GM21786 (cell line): ENCODE measurements at regions not wholly inside any gene's neighbourhood (a gene's known extent, or its start where the extent isn't known, plus 50 kb on each side); places are given as distances from the start of the nearest gene placed in this dataset.
A peak's percentile ranks its signal among the peaks of the same experiment; 100 is the strongest.

Experiments
- ATAC-seq: cut with Tn5 transposase; IDR thresholded peaks from one replicate; pipeline ENCODE4 v1.9.1; 2021; ENCODE audit not compliant: unreplicated experiment

GRCh38 chr6:99219788-99220187 is 129.7 kb downstream of the FAXC start:
- peak; percentile 92 for ATAC-seq

DNA sequence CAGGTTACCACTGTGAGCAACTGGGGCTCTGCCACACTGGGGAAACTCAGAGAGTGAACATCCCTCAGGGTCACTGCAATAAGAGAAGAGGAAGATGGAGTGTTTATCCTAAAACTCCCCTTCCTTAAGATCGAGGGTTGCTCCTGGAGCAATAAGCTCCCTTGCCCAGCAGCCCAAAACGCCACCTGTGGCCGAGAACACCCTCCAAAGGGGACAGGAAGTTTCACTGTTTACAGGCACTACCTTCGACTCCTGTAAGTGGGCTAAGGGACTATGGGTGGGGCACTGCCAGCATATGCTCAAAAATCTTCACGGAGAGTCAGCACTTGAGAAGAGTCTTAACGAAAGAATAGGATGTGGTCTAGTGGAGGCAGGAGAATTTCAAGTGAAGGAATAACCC is 132.5 kb downstream of the FAXC start:
- ATAC-seq = no peak

DNA sequence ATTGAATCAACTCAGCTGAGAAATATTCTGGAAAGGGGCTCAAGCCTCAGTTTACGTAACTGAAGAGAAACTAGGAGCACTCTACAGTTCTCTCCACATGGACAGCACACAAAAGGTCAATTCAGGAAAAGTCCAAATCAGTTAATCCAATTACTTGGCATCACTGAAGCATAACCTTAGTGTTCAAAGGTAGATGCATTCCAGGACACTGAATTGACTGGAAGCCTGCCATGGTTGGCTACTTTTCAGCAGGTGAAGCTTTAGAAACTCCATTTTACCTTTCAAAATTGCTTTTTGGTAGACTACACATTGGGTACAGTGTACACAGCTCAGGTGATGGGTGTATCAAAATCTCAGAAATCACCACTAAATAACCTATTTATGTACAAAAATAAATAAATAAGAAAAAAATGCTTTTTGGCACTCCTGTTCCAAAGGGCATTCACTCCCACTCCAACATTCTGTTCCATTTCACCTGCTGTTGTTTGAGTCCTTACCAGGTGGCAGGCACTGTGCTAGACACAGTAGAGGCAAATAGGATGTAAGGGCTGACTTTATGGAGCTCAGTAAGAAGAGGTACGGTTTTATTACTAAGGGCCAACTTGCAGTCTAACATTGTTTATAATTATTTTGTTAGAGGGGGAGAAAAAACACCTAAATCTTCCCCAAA is 153.4 kb downstream of the FAXC start:
- no peak for ATAC-seq

- ATAC-seq = no peak
Measured at GRCh38 chr6:99192561-99192960, 156.9 kb downstream of the FAXC start.

DNA sequence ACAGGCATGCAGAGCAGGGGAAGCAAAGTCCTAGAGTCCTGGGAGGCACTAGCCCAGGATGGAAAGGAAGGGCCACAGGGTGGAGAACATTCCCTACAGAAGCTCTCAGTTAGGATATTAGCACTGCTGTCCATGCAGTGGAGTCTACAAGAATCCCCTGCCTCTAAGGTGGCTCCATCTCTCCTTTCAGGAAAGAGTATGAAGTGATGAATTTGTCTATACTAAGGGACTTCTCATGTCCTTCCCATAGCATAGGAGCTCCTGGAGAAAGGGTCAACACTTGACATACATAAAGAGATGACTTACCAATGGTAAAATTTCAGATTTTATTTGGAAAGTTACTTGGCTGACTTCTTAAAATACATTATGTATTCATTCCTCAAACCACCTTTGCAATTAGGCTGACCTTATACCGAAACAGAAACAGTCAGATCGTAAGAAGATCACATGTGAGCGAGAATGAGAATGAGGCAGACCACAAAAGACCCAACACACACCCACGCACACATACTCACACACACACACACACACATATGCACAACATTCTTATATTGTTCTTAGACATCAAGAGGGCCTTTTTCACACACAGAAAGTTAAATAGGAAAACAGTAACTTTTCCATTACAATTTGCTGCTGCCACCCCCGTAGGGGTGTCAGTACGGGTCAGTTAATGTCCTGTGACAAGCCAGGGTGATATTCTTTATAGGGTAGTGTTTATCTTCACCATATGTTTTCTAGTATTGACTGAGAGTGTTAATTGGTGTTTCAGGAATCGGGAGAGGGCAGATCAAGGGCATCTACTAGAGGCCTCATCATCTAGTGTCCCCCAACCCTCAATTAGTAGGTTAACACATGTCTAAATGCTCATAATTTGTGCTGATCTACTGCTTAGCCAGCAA is 159.4 kb downstream of the FAXC start:
- ATAC-seq = peak; percentile 97

GRCh38 chr6:99187429-99187828 is 162.0 kb downstream of the FAXC start:
- ATAC-seq = no peak

- no peak for ATAC-seq
Measured at GRCh38 chr6:99186417-99186816, 163.1 kb downstream of the FAXC start.

DNA sequence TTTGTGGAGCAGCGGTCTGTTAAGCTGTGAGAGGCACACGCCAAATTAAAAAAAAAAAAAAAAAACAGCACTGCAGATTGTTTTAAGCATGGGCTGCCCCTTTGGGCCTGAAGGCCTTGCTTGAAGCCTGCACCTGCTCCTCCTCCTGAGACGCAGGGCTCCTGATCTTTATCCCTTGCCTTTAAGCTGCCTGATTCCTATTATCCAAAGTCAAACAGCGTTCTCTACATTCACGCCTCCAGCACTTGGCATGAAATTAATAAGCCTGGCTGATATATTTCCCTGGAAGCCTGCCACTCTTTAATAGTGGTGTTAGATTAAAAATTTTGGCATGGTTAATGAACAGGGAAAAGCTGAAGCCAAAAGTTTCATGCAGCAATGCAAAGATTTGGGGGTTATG is 163.9 kb downstream of the FAXC start:
- ATAC-seq = no peak

- no peak for ATAC-seq
Measured at GRCh38 chr6:99184696-99185095, 164.8 kb downstream of the FAXC start.

GRCh38 chr6:99183066-99183465 is 166.4 kb downstream of the FAXC start:
- no peak for ATAC-seq

DNA sequence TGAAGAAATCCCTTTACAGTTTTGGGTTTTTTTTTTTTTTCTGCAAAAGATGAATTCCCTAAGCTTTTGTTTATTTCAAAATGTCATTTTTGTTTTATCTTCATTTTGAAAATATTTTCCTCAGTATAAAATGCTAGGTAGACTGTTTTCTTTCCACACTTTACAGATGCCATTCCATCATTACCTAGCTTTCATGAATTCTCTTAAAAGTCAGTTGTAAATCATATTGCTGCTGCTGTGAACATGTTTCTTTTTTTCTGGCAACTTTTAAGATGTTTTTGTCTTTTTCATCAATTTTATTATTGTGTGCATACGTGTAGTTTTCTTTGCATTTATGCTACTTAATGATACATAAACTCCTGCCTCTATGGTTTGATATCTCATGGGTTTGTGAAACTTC is 168.3 kb downstream of the FAXC start:
- ATAC-seq = no peak

GRCh38 chr6:99178168-99178567 is 171.3 kb downstream of the FAXC start:
- ATAC-seq = no peak

- no peak for ATAC-seq
Measured at GRCh38 chr6:99177736-99178135, 171.7 kb downstream of the FAXC start.

DNA sequence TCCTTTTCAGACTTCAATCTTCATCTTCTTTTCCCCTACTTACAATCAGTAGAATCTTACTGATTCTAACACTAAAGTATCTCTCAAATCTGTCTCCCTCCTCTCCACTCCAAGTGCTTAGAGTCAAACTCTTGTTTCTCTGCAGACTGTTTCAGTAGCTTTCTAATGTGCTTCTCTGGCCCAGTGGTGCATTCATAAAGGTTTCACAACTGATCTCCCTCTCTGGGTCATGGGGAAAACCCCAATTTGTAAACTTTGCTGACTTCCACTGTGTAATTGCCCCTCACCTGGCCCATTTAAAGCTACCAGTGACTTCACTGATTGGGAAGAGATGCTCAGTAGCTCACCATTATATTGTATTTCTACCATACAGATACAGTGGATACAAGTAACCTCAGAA is 183.6 kb downstream of the FAXC start:
- peak; percentile 68 for ATAC-seq

GRCh38 chr6:99152347-99152643 is 197.2 kb downstream of the FAXC start:
- no peak for ATAC-seq

GRCh38 chr6:99151634-99152346 is 197.7 kb downstream of the FAXC start:
- ATAC-seq = peak; percentile 93

DNA sequence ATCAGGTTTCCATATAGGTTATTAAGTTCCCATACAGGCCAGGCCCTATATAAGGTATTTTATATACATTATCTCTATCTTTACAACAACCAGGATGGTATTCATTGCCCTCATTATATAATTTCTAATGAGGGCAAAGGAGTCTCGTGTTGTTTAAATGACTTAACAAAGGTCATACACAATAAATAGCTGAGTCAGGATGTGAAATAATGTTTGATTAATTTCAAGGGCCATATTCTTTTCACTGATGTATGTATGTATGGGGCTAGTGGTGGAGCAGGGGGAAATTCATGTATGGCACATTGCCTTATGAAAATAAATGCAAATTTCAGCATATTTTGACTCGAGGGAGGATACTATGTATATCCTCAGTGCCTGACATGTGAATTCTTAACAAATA is 200.7 kb downstream of the FAXC start:
- ATAC-seq = no peak

GRCh38 chr6:99148111-99148510 is 200.4 kb upstream of the FBXL4 start:
- no peak for ATAC-seq

GRCh38 chr6:99147206-99147605 is 199.5 kb upstream of the FBXL4 start:
- no peak for ATAC-seq

DNA sequence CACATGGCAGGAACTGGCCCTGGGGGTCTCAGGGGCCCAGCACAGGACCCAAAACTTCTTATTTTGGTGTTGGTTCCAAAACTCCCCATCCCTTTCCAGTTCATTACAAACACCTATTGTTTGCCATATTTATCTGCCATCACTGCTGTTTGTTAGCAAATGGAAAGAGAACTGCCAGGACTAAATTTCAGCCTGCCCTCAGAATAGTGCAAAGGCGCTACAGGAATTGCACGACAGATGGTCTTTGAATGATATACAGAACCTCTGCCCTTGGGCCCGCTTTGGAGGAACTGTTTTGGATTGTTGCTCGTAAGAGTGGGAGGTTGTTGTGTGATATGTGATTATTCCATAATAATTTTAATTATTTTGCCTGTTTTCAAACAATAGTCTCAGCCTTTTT is 199.0 kb upstream of the FBXL4 start:
- no peak for ATAC-seq

DNA sequence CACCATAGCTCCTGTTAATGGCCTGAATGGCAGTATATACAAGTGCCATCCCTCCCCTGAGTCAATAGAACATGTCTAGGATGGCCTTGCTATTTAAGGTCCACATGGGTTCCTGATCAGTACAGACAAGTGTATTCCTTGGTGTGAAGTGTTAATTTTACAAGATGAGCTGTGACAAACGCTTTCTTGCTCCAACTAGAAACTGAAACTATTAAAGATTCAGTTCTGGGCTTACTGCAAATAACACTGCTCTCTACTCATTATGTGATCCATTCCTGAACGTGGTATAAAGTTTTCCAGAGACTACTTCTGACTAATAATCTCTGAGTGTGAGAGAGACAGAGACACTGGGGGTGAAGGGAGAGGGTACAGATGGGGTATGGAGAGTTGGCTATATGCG is 198.0 kb upstream of the FBXL4 start:
- no peak for ATAC-seq
